Smooth muscle cell (in vitro differentiated cells): ENCODE measurements at regions not wholly inside any gene's neighbourhood (a gene's known extent, or its start where the extent isn't known, plus 50 kb on each side); places are given as distances from the start of the nearest gene placed in this dataset.
A peak's percentile ranks its signal among the peaks of the same experiment; 100 is the strongest.

ENCODE experiments used
- DNase-seq: peaks from one replicate; lab custom pipeline; 2025; ENCODE audit not compliant: unreplicated experiment; lab: John Stamatoyannopoulos, UW
- H2AFZ ChIP-seq: fragments of 200-600 bp; sonication (generic); 2 replicates; pipeline ENCODE4 v1.6.0; 2016; ENCODE audit warnings: antibody characterized with exemption, low read depth, mild to moderate bottlenecking
- H3F3A ChIP-seq: fragments of 200-600 bp; sonication (generic); 2 replicates; pipeline ENCODE4 v1.6.0; 2017; ENCODE audit warnings: antibody characterized with exemption, low read depth
- H3K27ac ChIP-seq: fragments of 200-600 bp; sonication (generic); 2 replicates; pipeline ENCODE4 v1.5.1; 2016; ENCODE audit warnings: low read depth, mild to moderate bottlenecking
- H3K27me3 ChIP-seq: fragments of 200-600 bp; sonication (generic); 2 replicates; pipeline ENCODE4 v1.6.1; 2016; ENCODE audit warnings: low read depth, mild to moderate bottlenecking
- H3K36me3 ChIP-seq: fragments of 200-600 bp; sonication (generic); 2 replicates; pipeline ENCODE4 v1.5.1; 2016; ENCODE audit warnings: low read depth
- H3K4me1 ChIP-seq: fragments of 200-600 bp; sonication (generic); 2 replicates; pipeline ENCODE4 v1.5.1; 2016; ENCODE audit warnings: low read depth
- H3K4me2 ChIP-seq: fragments of 200-600 bp; sonication (generic); 2 replicates; pipeline ENCODE4 v1.6.0; 2016; ENCODE audit warnings: mild to moderate bottlenecking
- H3K4me3 ChIP-seq: fragments of 200-600 bp; sonication (generic); 2 replicates; pipeline ENCODE4 v1.5.1; 2016; ENCODE audit warnings: mild to moderate bottlenecking
- H3K79me2 ChIP-seq: fragments of 200-600 bp; sonication (generic); 2 replicates; pipeline ENCODE4 v1.6.0; 2016; ENCODE audit warnings: low read depth, mild to moderate bottlenecking
- H3K9ac ChIP-seq: fragments of 200-600 bp; sonication (generic); 2 replicates; pipeline ENCODE4 v1.6.0; 2016; ENCODE audit warnings: low read depth
- H3K9me3 ChIP-seq: fragments of 200-600 bp; sonication (generic); replicated peaks from 2 replicates; pipeline ENCODE4 v1.5.1; 2016; ENCODE audit warnings: low read depth
- H4K20me1 ChIP-seq: fragments of 200-600 bp; sonication (generic); 2 replicates; pipeline ENCODE4 v1.6.0; 2016; ENCODE audit warnings: low read depth
- CTCF ChIP-seq: fragments of 200-600 bp; sonication (generic); IDR thresholded peaks from 2 replicates; pipeline ENCODE4 v1.5.1; 2017; ENCODE audit warnings: borderline replicate concordance, mild to moderate bottlenecking, antibody characterized with exemption; ENCODE audit not compliant: insufficient read depth, poor library complexity, severe bottlenecking
- WGBS: methylation state at CpG from one replicate; pipeline ENCODE4 v1.1.7; 2016; ENCODE audit warnings: low lambda C conversion rate; 5-methylcytosine and 5-hydroxymethylcytosine counted together

- Histone ChIP-seq H2AFZ (no peak overlapping the region), H3K9ac (no peak overlapping the region), H3K4me2 (no peak overlapping the region), H3K27ac (no peak overlapping the region), H4K20me1 (no peaks in the 10 kb centered on the region), H3K4me3 (no peak overlapping the region), H3K27me3 (no peaks in the 10 kb centered on the region), H3F3A (peaks cover 12% of the 10 kb centered on the region), H3K4me1 (peaks cover 32% of the 10 kb centered on the region), H3K36me3 (no peaks in the 10 kb centered on the region), H3K9me3 (no peaks in the 10 kb centered on the region), H3K79me2 (no peaks in the 10 kb centered on the region)
- TF ChIP-seq CTCF: no peak
- WGBS: 100% methylated on average over 2 of the region's 2 CpGs
- DNase-seq: no peak
Measured at GRCh38 chr9:95769473-95769872, 106.0 kb upstream of the ERCC6L2 start.

GRCh38 chr9:95766906-95767305, 108.6 kb upstream of the ERCC6L2 start:
- Histone ChIP-seq H3K36me3 (no peaks in the 10 kb centered on the region), H3K27me3 (no peaks in the 10 kb centered on the region), H3K9ac (no peak overlapping the region), H3K9me3 (no peaks in the 10 kb centered on the region), H2AFZ (no peak overlapping the region), H3K79me2 (no peaks in the 10 kb centered on the region), H4K20me1 (no peaks in the 10 kb centered on the region), H3K4me3 (no peak overlapping the region), H3K4me2 (no peak overlapping the region), H3K27ac (no peak overlapping the region), H3K4me1 (peaks cover 21% of the 10 kb centered on the region), H3F3A (peaks cover 12% of the 10 kb centered on the region)
- WGBS: 86% methylated on average over 4 of the region's 4 CpGs
- no peak for DNase-seq
- TF ChIP-seq CTCF: no peak

- H3K9ac ChIP-seq: no peak overlapping the region
- H3K27me3 ChIP-seq: no peaks in the 10 kb centered on the region
- H3K4me2 ChIP-seq: peak overlapping the region; percentile 40
- 55% methylated on average over 19 of the region's 19 CpGs for WGBS
- peaks cover 8% of the 10 kb centered on the region for H3F3A ChIP-seq
- H2AFZ ChIP-seq: peak overlapping the region; percentile 75
- no peaks in the 10 kb centered on the region for H3K79me2 ChIP-seq
- H3K36me3 ChIP-seq: no peaks in the 10 kb centered on the region
- H3K4me3 ChIP-seq: peak overlapping the region; percentile 39
- no peak for DNase-seq
- no peak overlapping the region for H3K27ac ChIP-seq
- TF ChIP-seq CTCF: no peak
- peaks cover 10% of the 10 kb centered on the region for H3K4me1 ChIP-seq
- H3K9me3 ChIP-seq: no peaks in the 10 kb centered on the region
- no peaks in the 10 kb centered on the region for H4K20me1 ChIP-seq
Measured at GRCh38 chr9:95764533-95765319, 110.8 kb upstream of the ERCC6L2 start.

- Histone ChIP-seq H3K4me1 (peaks cover 10% of the 10 kb centered on the region), H3K79me2 (no peaks in the 10 kb centered on the region), H3F3A (peaks cover 8% of the 10 kb centered on the region), H2AFZ (no peak overlapping the region), H3K9me3 (no peaks in the 10 kb centered on the region), H3K4me3 (no peak overlapping the region), H3K27me3 (no peaks in the 10 kb centered on the region), H3K9ac (no peak overlapping the region), H4K20me1 (no peaks in the 10 kb centered on the region), H3K27ac (no peak overlapping the region), H3K4me2 (no peak overlapping the region), H3K36me3 (no peaks in the 10 kb centered on the region)
- 71% methylated on average over 1 of the region's 2 CpGs for WGBS
- no peak for DNase-seq
- TF ChIP-seq CTCF: no peak
Measured at GRCh38 chr9:95763983-95764382, 111.5 kb upstream of the ERCC6L2 start.
